SK-N-MC (cell line): ENCODE measurements at regions not wholly inside any gene's neighbourhood (a gene's known extent, or its start where the extent isn't known, plus 50 kb on each side); places are given as distances from the start of the nearest gene placed in this dataset.

Source experiments
- EZH2 ChIP-seq: fragments of 200-600 bp; sonication (generic); IDR thresholded peaks from one replicate; pipeline ENCODE4 v1.6.1; 2017; ENCODE audit warnings: antibody characterized with exemption
- FOXP2 ChIP-seq: optimal IDR thresholded peaks from 2 replicates; pipeline ENCODE3; 2011; ENCODE audit warnings: mild to moderate bottlenecking, moderate library complexity; ENCODE audit not compliant: insufficient read depth; ENCODE audit errors: extremely low read length, control extremely low read depth

DNA sequence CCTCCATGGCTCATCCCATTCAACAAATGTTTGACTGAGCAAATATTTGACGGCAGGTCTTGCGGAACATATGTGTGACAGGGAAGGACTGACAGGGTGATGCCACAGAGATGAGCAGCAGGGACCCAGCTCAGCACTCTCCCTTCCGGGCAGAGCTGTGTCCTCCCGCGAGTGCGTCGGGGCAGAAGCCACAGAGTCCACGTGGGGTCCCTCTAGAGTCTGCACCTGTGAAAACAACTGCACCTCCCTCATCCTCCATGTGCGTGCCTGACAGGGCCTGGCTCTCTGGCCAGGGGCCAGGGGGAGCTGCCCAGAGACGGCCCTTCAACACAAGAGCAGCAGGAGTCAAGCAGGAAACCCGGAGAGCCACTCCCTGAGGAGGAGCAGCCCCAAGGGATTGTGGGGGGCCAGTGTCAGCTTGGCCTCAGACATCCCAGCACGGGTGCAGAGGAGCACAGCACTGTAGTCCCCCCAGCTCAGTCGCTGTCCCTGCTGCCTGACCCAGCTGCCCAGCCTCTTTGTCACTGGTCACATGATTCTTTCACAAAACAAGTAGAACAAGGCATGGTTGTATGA, 83.6 kb upstream of the TMEM72 start:
- TF ChIP-seq FOXP2 = no peak
- no peak for TF ChIP-seq EZH2
